ENCODE measurements at regions not wholly inside any gene's neighbourhood (a gene's known extent, or its start where the extent isn't known, plus 50 kb on each side); places are given as distances from the start of the nearest gene placed in this dataset.

- H3K9me3 ChIP-seq, result no peaks in the 10 kb centered on the region
- H3K4me3 ChIP-seq, result no peak overlapping the region
- no peak for DNase-seq
- no peaks in the 10 kb centered on the region for H3K36me3 ChIP-seq (ENCODE audit: low read depth)
- intact Hi-C loops (cut with DNase I, micrococcal nuclease), result no loop called here
- no peak for ATAC-seq
- TF ChIP-seq CTCF (IDR thresholded peaks at IDR 0.05), result no peak
- no peaks in the 10 kb centered on the region for H3K4me1 ChIP-seq (ENCODE audit: low read depth)
These were observed 127.0 kb downstream of the METTL4 start for GRCh38 chr18:2444201-2444875.

- no peak for DNase-seq
- intact Hi-C loops (cut with DNase I, micrococcal nuclease), result no loop called here
- no peaks in the 10 kb centered on the region for H3K36me3 ChIP-seq (ENCODE audit: low read depth)
- H3K4me3 ChIP-seq, result no peak overlapping the region
- H3K4me1 ChIP-seq (ENCODE audit: low read depth), result no peaks in the 10 kb centered on the region
- ATAC-seq, result no peak
- H3K9me3 ChIP-seq, result no peaks in the 10 kb centered on the region
- TF ChIP-seq CTCF (IDR thresholded peaks at IDR 0.05), result no peak
These were observed 122.6 kb downstream of the METTL4 start for GRCh38 chr18:2448565-2449151.

GRCh38 chr18:2451556-2451955, 119.7 kb downstream of the METTL4 start:
- Histone ChIP-seq H3K4me3 (no peak overlapping the region), H3K9me3 (no peaks in the 10 kb centered on the region), H3K4me1 (ENCODE audit: low read depth) (no peaks in the 10 kb centered on the region), H3K36me3 (ENCODE audit: low read depth) (no peaks in the 10 kb centered on the region)
- TF ChIP-seq CTCF (IDR thresholded peaks at IDR 0.05), result no peak
- no peak for DNase-seq
- ATAC-seq, result no peak
- intact Hi-C loops (cut with DNase I, micrococcal nuclease), result no loop called here

- H3K4me3 ChIP-seq, result no peak overlapping the region
- intact Hi-C loops (cut with DNase I, micrococcal nuclease), result no loop called here
- H3K4me1 ChIP-seq (ENCODE audit: low read depth), result no peaks in the 10 kb centered on the region
- TF ChIP-seq CTCF (IDR thresholded peaks at IDR 0.05), result no peak
- no peaks in the 10 kb centered on the region for H3K36me3 ChIP-seq (ENCODE audit: low read depth)
- no peak for ATAC-seq
- no peaks in the 10 kb centered on the region for H3K9me3 ChIP-seq
- no peak for DNase-seq
These were observed 111.4 kb downstream of the METTL4 start for GRCh38 chr18:2459886-2460285.

GRCh38 chr18:2466978-2467377, 104.3 kb downstream of the METTL4 start:
- DNase-seq, result no peak
- Histone ChIP-seq H3K4me1 (ENCODE audit: low read depth) (no peaks in the 10 kb centered on the region), H3K9me3 (no peaks in the 10 kb centered on the region), H3K36me3 (ENCODE audit: low read depth) (no peaks in the 10 kb centered on the region), H3K4me3 (no peak overlapping the region)
- ATAC-seq, result no peak
- intact Hi-C loops (cut with DNase I, micrococcal nuclease), result no loop called here
- no peak for TF ChIP-seq CTCF (IDR thresholded peaks at IDR 0.05)

Measured in mucosa of descending colon (tissue), 3 donors.